Esophagus (tissue), 2 donors: ENCODE measurements at regions not wholly inside any gene's neighbourhood (a gene's known extent, or its start where the extent isn't known, plus 50 kb on each side); places are given as distances from the start of the nearest gene placed in this dataset.

Source experiments
- H3K27ac ChIP-seq, 2 donors: one replicate each; pipeline ENCODE4 v1.5.1; 2013; ENCODE audit warnings: low read depth in 2 of 2, mild to moderate bottlenecking in 2 of 2, inconsistent platforms in 1 of 2, low read length in 1 of 2, moderate library complexity in 1 of 2
- H3K27me3 ChIP-seq, 2 donors: one replicate each; pipeline ENCODE4 v1.6.1; 2013; ENCODE audit warnings: low read length in 2 of 2, control low read depth in 1 of 2, mild to moderate bottlenecking in 1 of 2; ENCODE audit not compliant: insufficient read depth in 2 of 2, control insufficient read depth in 1 of 2
- H3K36me3 ChIP-seq, 2 donors: one replicate each; pipeline ENCODE4 v1.6.1; 2013; ENCODE audit warnings: low read length in 1 of 2; ENCODE audit not compliant: control insufficient read depth in 2 of 2, insufficient read depth in 2 of 2
- H3K4me1 ChIP-seq, 2 donors: one replicate each; pipeline ENCODE4 v1.6.1; 2013; ENCODE audit warnings: low read length in 1 of 2; ENCODE audit not compliant: control insufficient read depth in 2 of 2, insufficient read depth in 2 of 2
- H3K4me3 ChIP-seq, 2 donors: one replicate each; pipeline ENCODE4 v1.5.1; 2013; ENCODE audit warnings: low read length in 2 of 2, mild to moderate bottlenecking in 2 of 2, low read depth in 1 of 2, moderate library complexity in 1 of 2
- H3K9me3 ChIP-seq, 2 donors: one replicate each; pipeline ENCODE4 v1.6.1; 2013; ENCODE audit warnings: mild to moderate bottlenecking in 2 of 2, low read depth in 1 of 2, low read length in 1 of 2, moderate library complexity in 1 of 2; ENCODE audit not compliant: control insufficient read depth in 2 of 2, insufficient read depth in 1 of 2
- WGBS, 2 donors: extraction: QIAGEN DNeasy Blood & Tissue Kit; methylation state at CpG; one replicate each; pipeline ENCODE4 v1.1.7; 2013; 5-methylcytosine and 5-hydroxymethylcytosine counted together
- donor health status: healthy with polysubstance abuse.
- donor health status: Bipolar disorder and iron deficiency.

DNA sequence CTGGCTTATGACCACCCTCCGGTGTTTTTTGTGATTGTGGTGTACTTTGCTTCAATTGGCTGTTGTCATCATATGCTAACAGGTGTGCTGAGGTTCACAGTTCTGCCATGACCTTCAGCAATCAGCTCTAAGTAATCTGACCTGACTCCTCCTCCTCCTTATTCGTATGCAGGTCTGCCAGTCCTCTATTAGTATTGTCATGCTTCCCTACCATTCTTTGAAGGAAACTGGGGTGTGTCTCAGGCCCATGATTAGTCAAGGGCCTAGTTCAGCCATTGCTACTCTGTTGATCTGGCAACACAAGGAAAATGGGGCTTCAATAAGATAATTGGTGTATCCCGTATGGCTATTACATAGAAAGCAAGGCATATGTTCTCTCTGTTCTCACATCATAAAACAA, 332.3 kb upstream of the DPYD start:
- Histone ChIP-seq H3K9me3 (no peaks in the 10 kb centered on the region), H3K36me3 (no peaks in the 10 kb centered on the region), H3K4me3 (no peak overlapping the region), H3K4me1 (no peaks in the 10 kb centered on the region), H3K27me3 (no peaks in the 10 kb centered on the region), H3K27ac (no peak overlapping the region)
- WGBS, 2 donors, result 77 to 80% methylated on average over 3 of the region's 3 CpGs

DNA sequence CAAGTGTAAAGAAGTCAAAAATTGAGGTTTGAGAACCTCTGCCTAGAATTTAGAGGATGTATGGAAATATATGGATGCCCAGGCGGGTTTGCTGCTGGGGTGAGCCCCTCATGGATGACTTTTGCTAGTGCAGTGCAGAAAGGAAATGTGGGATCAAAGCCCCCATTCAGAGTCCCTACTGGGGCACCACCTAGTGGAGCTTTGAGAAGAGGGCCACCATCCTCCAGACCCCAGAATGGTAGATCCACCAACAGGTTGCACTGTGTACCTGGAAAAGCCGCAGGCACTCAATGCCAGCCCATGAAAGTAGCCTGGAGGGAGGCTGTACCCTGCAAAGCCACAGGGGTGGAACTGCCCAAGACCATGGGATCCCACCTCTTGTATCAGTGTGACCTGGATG, 330.7 kb upstream of the DPYD start:
- Histone ChIP-seq H3K4me3 (no peak overlapping the region), H3K27me3 (no peaks in the 10 kb centered on the region), H3K27ac (no peak overlapping the region), H3K4me1 (no peaks in the 10 kb centered on the region), H3K9me3 (no peaks in the 10 kb centered on the region), H3K36me3 (no peaks in the 10 kb centered on the region)
- 87 to 93% methylated on average over 2 of the region's 2 CpGs for WGBS, 2 donors

- 74 to 76% methylated on average over 3 of the region's 3 CpGs for WGBS, 2 donors
- peaks cover 0 to 5% of the 10 kb centered on the region in 2 donors for H3K9me3 ChIP-seq
- H3K4me1 ChIP-seq, result no peaks in the 10 kb centered on the region
- no peak overlapping the region for H3K4me3 ChIP-seq
- H3K36me3 ChIP-seq, result no peaks in the 10 kb centered on the region
- no peak overlapping the region for H3K27ac ChIP-seq
- no peaks in the 10 kb centered on the region for H3K27me3 ChIP-seq
Observed at GRCh38 chr1:98232678-98233077, 311.8 kb upstream of the DPYD start.

DNA sequence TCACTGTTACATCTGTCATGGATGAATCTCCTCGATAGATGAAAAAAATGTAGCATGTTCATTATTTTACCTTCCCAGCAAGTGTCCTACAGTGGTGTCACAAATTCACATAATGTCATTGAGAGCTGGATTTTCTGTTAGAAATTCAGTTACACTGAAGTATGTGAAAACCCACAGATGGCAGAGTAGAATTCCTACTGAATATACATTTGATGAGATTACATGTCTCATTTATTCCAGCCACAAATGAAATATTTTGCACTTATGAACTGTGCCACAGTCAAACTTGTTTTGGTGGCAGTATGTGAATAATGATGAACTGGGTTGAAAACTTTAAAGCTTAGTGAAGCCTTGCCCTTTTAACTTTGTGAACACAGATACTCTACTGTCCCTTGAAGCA, 301.9 kb upstream of the DPYD start:
- Histone ChIP-seq H3K27ac (no peak overlapping the region), H3K4me1 (no peaks in the 10 kb centered on the region), H3K27me3 (no peaks in the 10 kb centered on the region), H3K4me3 (no peak overlapping the region), H3K36me3 (no peaks in the 10 kb centered on the region), H3K9me3 (no peaks in the 10 kb centered on the region)
- WGBS, 2 donors, result 84 to 90% methylated on average over 1 of the region's 1 CpG

GRCh38 chr1:98221923-98222322, 301.1 kb upstream of the DPYD start:
- Histone ChIP-seq H3K4me1 (no peaks in the 10 kb centered on the region), H3K27me3 (no peaks in the 10 kb centered on the region), H3K4me3 (no peak overlapping the region), H3K27ac (no peak overlapping the region), H3K9me3 (no peaks in the 10 kb centered on the region), H3K36me3 (no peaks in the 10 kb centered on the region)
- 77 to 83% methylated on average over 3 of the region's 3 CpGs for WGBS, 2 donors

DNA sequence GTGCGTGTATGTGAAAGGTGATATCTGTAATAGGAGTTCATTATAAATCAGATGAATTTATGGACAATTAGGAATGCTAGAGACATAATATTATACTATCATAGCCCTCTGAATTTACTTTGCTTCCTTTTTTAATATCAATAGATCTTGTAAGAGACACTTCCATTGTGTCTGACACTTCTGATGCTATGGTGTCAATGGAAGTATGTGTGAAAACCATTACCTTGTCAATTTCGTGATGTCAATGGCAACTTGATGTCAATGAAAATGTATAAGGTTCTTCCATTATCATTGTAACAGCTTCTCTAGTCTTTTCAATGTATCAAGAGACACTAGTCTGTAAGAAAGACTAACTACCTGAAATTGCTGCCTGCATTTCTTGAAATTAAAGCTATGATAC, 296.8 kb upstream of the DPYD start:
- Histone ChIP-seq H3K27ac (no peak overlapping the region), H3K4me1 (no peaks in the 10 kb centered on the region), H3K9me3 (no peaks in the 10 kb centered on the region), H3K27me3 (no peaks in the 10 kb centered on the region), H3K4me3 (no peak overlapping the region), H3K36me3 (no peaks in the 10 kb centered on the region)
- WGBS, 2 donors, result 66 to 69% methylated on average over 2 of the region's 2 CpGs

GRCh38 chr1:98216304-98216703, 295.5 kb upstream of the DPYD start:
- WGBS, 2 donors, result 48 to 62% methylated on average over 5 of the region's 5 CpGs
- no peaks in the 10 kb centered on the region for H3K4me1 ChIP-seq
- H3K4me3 ChIP-seq, result no peak overlapping the region
- H3K27me3 ChIP-seq, result no peaks in the 10 kb centered on the region
- H3K27ac ChIP-seq, result no peak overlapping the region
- no peaks in the 10 kb centered on the region for H3K9me3 ChIP-seq
- no peaks in the 10 kb centered on the region for H3K36me3 ChIP-seq

- no peaks in the 10 kb centered on the region for H3K4me1 ChIP-seq
- H3K9me3 ChIP-seq, result no peaks in the 10 kb centered on the region
- WGBS, 2 donors, result 86 to 89% methylated on average over 2 of the region's 2 CpGs
- H3K4me3 ChIP-seq, result no peak overlapping the region
- no peaks in the 10 kb centered on the region for H3K27me3 ChIP-seq
- H3K27ac ChIP-seq, result no peak overlapping the region
- no peaks in the 10 kb centered on the region for H3K36me3 ChIP-seq
Observed at GRCh38 chr1:98211271-98211845, 290.5 kb upstream of the DPYD start.

- H3K4me3 ChIP-seq, result no peak overlapping the region
- WGBS, 2 donors, result 92 to 96% methylated on average over 3 of the region's 3 CpGs
- H3K36me3 ChIP-seq, result no peaks in the 10 kb centered on the region
- no peaks in the 10 kb centered on the region for H3K27me3 ChIP-seq
- no peaks in the 10 kb centered on the region for H3K9me3 ChIP-seq
- H3K27ac ChIP-seq, result no peak overlapping the region
- no peaks in the 10 kb centered on the region for H3K4me1 ChIP-seq
Observed at GRCh38 chr1:98210563-98210962, 289.7 kb upstream of the DPYD start.

DNA sequence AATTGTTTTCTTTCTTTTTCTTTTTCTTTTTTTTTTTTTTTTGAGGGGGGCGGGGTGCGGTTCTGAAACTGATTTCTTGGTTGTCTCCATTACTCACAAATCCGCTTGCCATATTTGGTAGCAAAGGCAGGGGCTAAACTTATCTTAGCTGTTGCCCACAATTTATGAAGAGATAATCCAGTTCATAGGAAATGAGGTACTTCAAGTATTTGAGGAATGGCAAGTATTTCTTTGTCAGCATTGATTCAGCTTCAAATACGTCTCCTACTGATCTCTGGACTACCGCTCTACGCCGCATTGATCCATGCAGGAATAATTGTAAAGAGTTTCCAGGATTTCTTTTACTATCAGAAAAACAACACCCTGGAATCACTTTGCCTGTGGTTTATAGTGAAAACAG, 289.2 kb upstream of the DPYD start:
- Histone ChIP-seq H3K27ac (no peak overlapping the region), H3K9me3 (no peaks in the 10 kb centered on the region), H3K36me3 (no peaks in the 10 kb centered on the region), H3K27me3 (no peaks in the 10 kb centered on the region), H3K4me3 (no peak overlapping the region), H3K4me1 (no peaks in the 10 kb centered on the region)
- 58 to 79% methylated on average over 7 of the region's 7 CpGs for WGBS, 2 donors
